Breast epithelium (tissue), 3 donors: ENCODE measurements at regions not wholly inside any gene's neighbourhood (a gene's known extent, or its start where the extent isn't known, plus 50 kb on each side); places are given as distances from the start of the nearest gene placed in this dataset.

Experiments used
- POLR2A ChIP-seq: fragments of 450-650 bp; IDR thresholded peaks from one replicate; pipeline ENCODE4 v1.6.1; 2016; ENCODE audit warnings: antibody characterized with exemption, mild to moderate bottlenecking, moderate library complexity
- POLR2AphosphoS5 ChIP-seq, 3 donors: sonication (generic); formaldehyde crosslinking; IDR thresholded peaks; one replicate each; pipeline ENCODE4 v1.6.1; 2017; ENCODE audit warnings: antibody characterized with exemption in 3 of 3
- TF ChIP-seq, protein P1 (sequence below), 3 donors: fragments of 450-650 bp; IDR thresholded peaks; one replicate each; pipeline ENCODE4 v1.5.1; 2016 to 2017; ENCODE audit warnings: antibody characterized with exemption in 3 of 3, mild to moderate bottlenecking in 3 of 3, moderate library complexity in 3 of 3

DNA sequence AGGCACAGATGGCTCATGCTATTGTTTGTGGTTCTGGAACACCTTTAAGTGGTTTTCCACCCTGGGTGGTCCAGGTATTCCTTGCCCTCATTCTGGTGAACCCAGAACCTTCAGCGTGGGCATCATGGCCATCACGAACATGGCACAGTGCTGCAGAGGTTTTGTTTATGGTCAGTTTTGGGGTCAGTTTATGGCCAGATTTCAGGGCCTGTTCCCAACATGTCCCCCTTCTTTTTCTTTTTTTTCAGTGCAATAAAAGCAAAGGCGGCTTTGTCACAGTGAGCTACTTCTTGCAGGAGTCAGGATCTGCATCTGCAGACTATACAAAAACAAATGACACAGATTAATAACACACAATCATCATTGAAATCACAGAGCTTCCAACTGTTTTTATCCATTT is 1085.0 kb upstream of the ALCAM start:
- TF ChIP-seq, protein P1, sequence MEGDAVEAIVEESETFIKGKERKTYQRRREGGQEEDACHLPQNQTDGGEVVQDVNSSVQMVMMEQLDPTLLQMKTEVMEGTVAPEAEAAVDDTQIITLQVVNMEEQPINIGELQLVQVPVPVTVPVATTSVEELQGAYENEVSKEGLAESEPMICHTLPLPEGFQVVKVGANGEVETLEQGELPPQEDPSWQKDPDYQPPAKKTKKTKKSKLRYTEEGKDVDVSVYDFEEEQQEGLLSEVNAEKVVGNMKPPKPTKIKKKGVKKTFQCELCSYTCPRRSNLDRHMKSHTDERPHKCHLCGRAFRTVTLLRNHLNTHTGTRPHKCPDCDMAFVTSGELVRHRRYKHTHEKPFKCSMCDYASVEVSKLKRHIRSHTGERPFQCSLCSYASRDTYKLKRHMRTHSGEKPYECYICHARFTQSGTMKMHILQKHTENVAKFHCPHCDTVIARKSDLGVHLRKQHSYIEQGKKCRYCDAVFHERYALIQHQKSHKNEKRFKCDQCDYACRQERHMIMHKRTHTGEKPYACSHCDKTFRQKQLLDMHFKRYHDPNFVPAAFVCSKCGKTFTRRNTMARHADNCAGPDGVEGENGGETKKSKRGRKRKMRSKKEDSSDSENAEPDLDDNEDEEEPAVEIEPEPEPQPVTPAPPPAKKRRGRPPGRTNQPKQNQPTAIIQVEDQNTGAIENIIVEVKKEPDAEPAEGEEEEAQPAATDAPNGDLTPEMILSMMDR (IDR thresholded peaks at IDR 0.05) = no peak
- TF ChIP-seq POLR2A (no peak), POLR2AphosphoS5 (IDR thresholded peaks at IDR 0.05) (no peak)
